CD14-positive monocyte (primary cell): ENCODE measurements at regions not wholly inside any gene's neighbourhood (a gene's known extent, or its start where the extent isn't known, plus 50 kb on each side); places are given as distances from the start of the nearest gene placed in this dataset.

Experiments used
- DNase-seq, 3 donors: peaks; one replicate each; pipeline ENCODE4 v3.0.0-alpha.2; 2011 to 2022
- H2AFZ ChIP-seq: 2 replicates; pipeline ENCODE4 v1.6.0; 2012; ENCODE audit warnings: mild to moderate bottlenecking, low read depth, low read length, inconsistent platforms; ENCODE audit not compliant: insufficient read depth, poor library complexity, severe bottlenecking
- H3K27ac ChIP-seq, 2 donors: 1 replicate in 1 of 2; 2 replicates in 1 of 2; pipeline ENCODE4 v1.5.1; 2012 to 2013; ENCODE audit warnings: low read length in 2 of 2, control low read depth in 1 of 2, inconsistent platforms in 1 of 2, low read depth in 1 of 2, mild to moderate bottlenecking in 1 of 2
- H3K27me3 ChIP-seq, 2 donors: one replicate each; pipeline versions ENCODE4 v1.6.0 to v1.6.1; 2011 to 2013; ENCODE audit warnings: low read length in 2 of 2; ENCODE audit not compliant: control insufficient read depth in 2 of 2, insufficient read depth in 2 of 2
- H3K36me3 ChIP-seq, 2 donors: replicated peaks in 1 of 2; 1 replicate in 1 of 2; 2 replicates in 1 of 2; pipeline versions ENCODE4 v1.5.1 to v1.6.1; 2012 to 2013; ENCODE audit warnings: low read length in 2 of 2, control low read depth in 1 of 2, inconsistent platforms in 1 of 2, mild to moderate bottlenecking in 1 of 2; ENCODE audit not compliant: insufficient read depth in 2 of 2, control insufficient read depth in 1 of 2
- H3K4me1 ChIP-seq, 2 donors: 1 replicate in 1 of 2; 2 replicates in 1 of 2; pipeline versions ENCODE4 v1.5.1 to v1.6.1; 2012 to 2013; ENCODE audit warnings: low read length in 2 of 2, control low read depth in 1 of 2, inconsistent platforms in 1 of 2, mild to moderate bottlenecking in 1 of 2, moderate library complexity in 1 of 2; ENCODE audit not compliant: insufficient read depth in 2 of 2, control insufficient read depth in 1 of 2
- H3K4me2 ChIP-seq: replicated peaks from 2 replicates; pipeline ENCODE3; 2012; ENCODE audit warnings: low read length, moderate library complexity, mild to moderate bottlenecking; ENCODE audit not compliant: poor library complexity, severe bottlenecking; ENCODE audit errors: extremely low read depth
- H3K4me3 ChIP-seq, 3 experiments: fragments of 200-600 bp in 1 of 3; sonication (generic) in 1 of 3; replicated peaks in 1 of 3; 1 replicate in 2 of 3; 2 replicates in 1 of 3; pipeline ENCODE4 v1.5.1; 2011 to 2013; ENCODE audit warnings: low read length in 3 of 3, mild to moderate bottlenecking in 3 of 3, control low read depth in 2 of 3, low read depth in 2 of 3, inconsistent platforms in 1 of 3, moderate library complexity in 1 of 3
- H3K79me2 ChIP-seq: 2 replicates; pipeline ENCODE4 v1.6.0; 2012; ENCODE audit warnings: mild to moderate bottlenecking, control low read depth, inconsistent platforms, low read length, moderate library complexity; ENCODE audit not compliant: insufficient read depth
- H3K9ac ChIP-seq: 2 replicates; pipeline ENCODE4 v1.6.0; 2017; ENCODE audit warnings: low read length, mild to moderate bottlenecking; ENCODE audit not compliant: insufficient read depth, poor library complexity, severe bottlenecking
- H3K9me3 ChIP-seq, 2 donors: replicated peaks in 1 of 2; 1 replicate in 1 of 2; 2 replicates in 1 of 2; pipeline versions ENCODE4 v1.5.1 to v1.6.1; 2012 to 2013; ENCODE audit warnings: low read length in 2 of 2, control low read depth in 1 of 2; ENCODE audit not compliant: control insufficient read depth in 1 of 2, insufficient read depth in 1 of 2
- H4K20me1 ChIP-seq: 2 replicates; pipeline ENCODE4 v1.6.0; 2012; ENCODE audit warnings: mild to moderate bottlenecking, low read length, control low read depth, moderate library complexity; ENCODE audit not compliant: insufficient read depth
- H3K27ac Mint-ChIP-seq, 7 donors: one replicate each; pipeline ENCODE4 v1.8.0; 2020; ENCODE audit warnings: mild to moderate bottlenecking in 7 of 7, mixed read lengths in 7 of 7, moderate library complexity in 6 of 7, inconsistent platforms in 2 of 7
- H3K27me3 Mint-ChIP-seq, 3 donors: one replicate each; pipeline ENCODE4 v1.8.0; 2021 to 2022; ENCODE audit warnings: low read depth in 3 of 3, mild to moderate bottlenecking in 3 of 3, mixed read lengths in 3 of 3, moderate library complexity in 3 of 3, inconsistent platforms in 1 of 3
- H3K36me3 Mint-ChIP-seq, 2 donors: one replicate each; pipeline ENCODE4 v1.8.0; 2020; ENCODE audit warnings: mixed read lengths in 2 of 2, inconsistent platforms in 1 of 2, mild to moderate bottlenecking in 1 of 2
- H3K4me1 Mint-ChIP-seq: one replicate; pipeline ENCODE4 v1.8.0; 2020; ENCODE audit warnings: mild to moderate bottlenecking, mixed read lengths
- H3K4me3 Mint-ChIP-seq, 2 donors: one replicate each; pipeline ENCODE4 v1.8.0; 2020; ENCODE audit warnings: mild to moderate bottlenecking in 2 of 2, mixed read lengths in 2 of 2, moderate library complexity in 1 of 2
- H3K9me3 Mint-ChIP-seq, 7 donors: one replicate each; pipeline ENCODE4 v1.8.0; 2020 to 2022; ENCODE audit warnings: mixed read lengths in 7 of 7, mild to moderate bottlenecking in 6 of 7, moderate library complexity in 6 of 7, inconsistent platforms in 2 of 7
- WGBS: methylation state at CpG from one replicate; pipeline ENCODE4 v1.1.5; 2013; ENCODE audit warnings: missing lambda C conversion rate; ENCODE audit not compliant: insufficient coverage; 5-methylcytosine and 5-hydroxymethylcytosine counted together
- intact Hi-C, 2 donors: fragments of 100-400 bp; cut with micrococcal nuclease; formaldehyde crosslinking; loops; one replicate each; pipeline versions ENCODE4 v1.15.0 to v1.15.1; 2023
- TF ChIP-seq, protein P1 (sequence below): fragments of 200-600 bp; IDR thresholded peaks from one replicate; pipeline ENCODE4 v1.8.0; 2022; ENCODE audit warnings: antibody characterized with exemption, mild to moderate bottlenecking

DNA sequence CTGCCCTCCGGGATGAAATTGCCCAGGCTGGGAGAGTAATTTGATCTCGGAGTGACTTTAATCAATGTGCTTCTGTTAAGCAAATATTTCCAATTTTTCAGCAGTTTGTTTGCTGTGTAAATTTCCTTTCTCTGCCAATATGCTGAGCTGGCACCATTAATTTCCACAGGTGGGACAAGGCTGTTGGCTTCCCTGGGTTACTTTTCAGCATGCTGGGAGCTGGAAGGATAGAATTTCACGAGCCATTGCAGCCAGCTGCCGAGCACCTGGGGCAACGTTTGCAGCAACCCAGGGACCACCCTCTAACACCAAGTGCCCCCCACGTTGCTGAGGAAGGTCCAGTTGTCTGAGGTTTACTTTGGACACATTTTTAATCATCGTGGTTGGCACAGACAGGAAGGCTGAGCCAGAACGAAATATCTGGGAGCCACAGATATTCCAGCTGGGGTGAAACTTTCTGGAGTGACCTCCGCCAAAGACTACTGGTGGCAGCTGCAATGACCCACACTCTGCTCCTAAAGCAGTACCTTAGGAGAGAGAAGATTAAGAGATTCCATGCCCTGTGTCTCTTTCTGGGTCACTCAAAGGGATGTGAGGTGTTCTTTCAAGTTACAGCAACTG lies 293.3 kb upstream of the RGMA start:
- intact Hi-C loops: no loop called here
- H3K4me1 Mint-ChIP-seq: no peaks in the 10 kb centered on the region
- H3K36me3 Mint-ChIP-seq: no peaks in the 10 kb centered on the region
- Histone ChIP-seq H3K4me2 (no peak overlapping the region), H3K27ac (no peak overlapping the region), H3K9ac (no peak overlapping the region), H3K79me2 (no peaks in the 10 kb centered on the region), H3K27me3 (no peaks in the 10 kb centered on the region), H3K4me1 (no peaks in the 10 kb centered on the region), H3K36me3 (no peaks in the 10 kb centered on the region), H3K9me3 (no peaks in the 10 kb centered on the region), H4K20me1 (no peaks in the 10 kb centered on the region), H3K4me3 (no peak overlapping the region), H2AFZ (no peak overlapping the region)
- no peak overlapping the region for H3K4me3 Mint-ChIP-seq
- no peak overlapping the region for H3K27ac Mint-ChIP-seq
- TF ChIP-seq, protein P1, sequence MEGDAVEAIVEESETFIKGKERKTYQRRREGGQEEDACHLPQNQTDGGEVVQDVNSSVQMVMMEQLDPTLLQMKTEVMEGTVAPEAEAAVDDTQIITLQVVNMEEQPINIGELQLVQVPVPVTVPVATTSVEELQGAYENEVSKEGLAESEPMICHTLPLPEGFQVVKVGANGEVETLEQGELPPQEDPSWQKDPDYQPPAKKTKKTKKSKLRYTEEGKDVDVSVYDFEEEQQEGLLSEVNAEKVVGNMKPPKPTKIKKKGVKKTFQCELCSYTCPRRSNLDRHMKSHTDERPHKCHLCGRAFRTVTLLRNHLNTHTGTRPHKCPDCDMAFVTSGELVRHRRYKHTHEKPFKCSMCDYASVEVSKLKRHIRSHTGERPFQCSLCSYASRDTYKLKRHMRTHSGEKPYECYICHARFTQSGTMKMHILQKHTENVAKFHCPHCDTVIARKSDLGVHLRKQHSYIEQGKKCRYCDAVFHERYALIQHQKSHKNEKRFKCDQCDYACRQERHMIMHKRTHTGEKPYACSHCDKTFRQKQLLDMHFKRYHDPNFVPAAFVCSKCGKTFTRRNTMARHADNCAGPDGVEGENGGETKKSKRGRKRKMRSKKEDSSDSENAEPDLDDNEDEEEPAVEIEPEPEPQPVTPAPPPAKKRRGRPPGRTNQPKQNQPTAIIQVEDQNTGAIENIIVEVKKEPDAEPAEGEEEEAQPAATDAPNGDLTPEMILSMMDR: no peak
- no peaks in the 10 kb centered on the region for H3K9me3 Mint-ChIP-seq
- H3K27me3 Mint-ChIP-seq: peaks cover 5 to 8% (median 5%) of the 10 kb centered on the region in 3 donors
- WGBS: no CpG with 5 or more reads among the region's 9 CpGs
- DNase-seq: no peak

DNA sequence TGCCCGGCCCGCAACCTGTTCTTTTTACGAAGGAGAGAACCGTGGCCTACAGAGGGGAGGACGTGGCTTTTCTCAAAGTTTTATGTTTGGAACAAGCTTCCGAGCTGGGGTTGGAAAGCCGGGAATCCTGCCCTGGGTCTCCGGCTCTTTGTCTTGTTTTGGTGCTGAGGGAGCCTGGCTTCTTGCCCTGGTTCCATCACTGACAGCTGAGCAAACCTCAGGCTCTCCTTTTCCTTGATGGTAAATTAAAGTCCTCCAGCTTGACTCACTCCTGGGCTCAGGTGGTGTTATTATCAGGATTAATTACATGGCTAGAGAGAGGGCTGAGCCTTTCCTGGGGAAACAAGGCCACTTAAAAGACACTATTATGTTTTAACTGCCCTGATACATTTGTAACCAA lies 289.5 kb upstream of the RGMA start:
- WGBS: 92% methylated on average over 8 of the region's 8 CpGs
- Histone ChIP-seq H3K4me2 (no peak overlapping the region), H3K36me3 (no peaks in the 10 kb centered on the region), H3K4me3 (no peak overlapping the region), H3K9ac (no peak overlapping the region), H2AFZ (no peak overlapping the region), H3K27ac (no peak overlapping the region), H4K20me1 (no peaks in the 10 kb centered on the region), H3K79me2 (no peaks in the 10 kb centered on the region), H3K27me3 (no peaks in the 10 kb centered on the region), H3K4me1 (no peaks in the 10 kb centered on the region), H3K9me3 (no peaks in the 10 kb centered on the region)
- intact Hi-C loops: no loop called here
- Mint-ChIP-seq H3K4me3 (no peak overlapping the region), H3K27me3 (peaks cover 4 to 10% (median 9%) of the 10 kb centered on the region in 3 donors), H3K27ac (no peak overlapping the region), H3K36me3 (no peaks in the 10 kb centered on the region), H3K9me3 (peaks cover 0 to 3% (median 0%) of the 10 kb centered on the region in 7 donors), H3K4me1 (no peaks in the 10 kb centered on the region)
- TF ChIP-seq, protein P1: no peak
- DNase-seq: no peak
